OCI-LY7 (cell line): ENCODE measurements at regions not wholly inside any gene's neighbourhood (a gene's known extent, or its start where the extent isn't known, plus 50 kb on each side); places are given as distances from the start of the nearest gene placed in this dataset.

Experiments used
- BruUV-seq: library from RNA; stranded (reverse); fragments of 400-500 nt; replicated peaks from 2 replicates; lab custom pipeline; 2021; lab: Mats Ljungman, UMichigan
- CTCF ChIA-PET: fragments of 300-600 bp; sonication (Branson Sonifier 250); formaldehyde crosslinking; loops from one replicate; lab custom pipeline; 2022; ENCODE audit warnings: antibody characterized with exemption; ENCODE audit not compliant: unreplicated experiment; lab: Charles Lee
- POLR2A ChIA-PET: fragments of 300-600 bp; sonication (Branson Sonifier 250); formaldehyde crosslinking; loops from one replicate; lab custom pipeline; 2022; ENCODE audit warnings: antibody characterized with exemption; lab: Charles Lee
- DNase-seq: peaks from one replicate; pipeline ENCODE4 v3.0.0-alpha.2; 2015; ENCODE audit warnings: low spot score
- H2AFZ ChIP-seq: fragments of 200-600 bp; sonication (generic), shearing (Covaris generic); 2 replicates; pipeline ENCODE4 v1.6.1; 2014; ENCODE audit warnings: mild to moderate bottlenecking, antibody characterized with exemption, low read length, moderate library complexity
- H3K27ac ChIP-seq: fragments of 200-600 bp; sonication (generic); 2 replicates; pipeline ENCODE4 v1.5.1; 2014; ENCODE audit warnings: mixed run types, low read depth, mild to moderate bottlenecking, moderate library complexity, low read length, inconsistent platforms; ENCODE audit not compliant: poor library complexity, severe bottlenecking
- H3K36me3 ChIP-seq: fragments of 200-600 bp; sonication (generic); 2 replicates; pipeline ENCODE4 v1.6.1; 2014; ENCODE audit warnings: mild to moderate bottlenecking, antibody characterized with exemption, low read length, moderate library complexity, mixed read lengths; ENCODE audit not compliant: insufficient read depth
- H3K4me1 ChIP-seq: fragments of 200-600 bp; sonication (generic); 2 replicates; pipeline ENCODE4 v1.5.1; 2014; ENCODE audit warnings: mild to moderate bottlenecking, low read length; ENCODE audit not compliant: insufficient read depth, poor library complexity, severe bottlenecking
- H3K4me2 ChIP-seq: fragments of 200-600 bp; sonication (generic); 2 replicates; pipeline ENCODE4 v1.6.1; 2014; ENCODE audit warnings: mild to moderate bottlenecking, low read length
- H3K4me3 ChIP-seq: fragments of 200-600 bp; sonication (generic); 2 replicates; pipeline ENCODE4 v1.5.1; 2014; ENCODE audit warnings: mild to moderate bottlenecking, low read depth, low read length; ENCODE audit not compliant: poor library complexity, severe bottlenecking
- H3K79me2 ChIP-seq: fragments of 200-600 bp; sonication (generic); 2 replicates; pipeline ENCODE4 v1.6.1; 2016; ENCODE audit warnings: low read depth, mild to moderate bottlenecking, low read length, moderate library complexity, mixed read lengths; ENCODE audit not compliant: insufficient read depth
- H3K9me2 ChIP-seq: fragments of 200-600 bp; sonication (generic); 2 replicates; pipeline ENCODE4 v1.6.1; 2016; ENCODE audit warnings: mild to moderate bottlenecking, low read length, mixed read lengths; ENCODE audit not compliant: insufficient read depth
- H3K9me3 ChIP-seq: fragments of 200-600 bp; sonication (generic); 2 replicates; pipeline ENCODE4 v1.6.1; 2014; ENCODE audit warnings: mild to moderate bottlenecking, mixed run types, low read length, mixed read lengths
- H4K20me1 ChIP-seq: fragments of 200-600 bp; sonication (generic); 2 replicates; pipeline ENCODE4 v1.6.1; 2014; ENCODE audit warnings: mild to moderate bottlenecking, antibody characterized with exemption, low read length, moderate library complexity, mixed read lengths; ENCODE audit not compliant: insufficient read depth
- EZH2phosphoT487 ChIP-seq: fragments of 200-600 bp; sonication (generic); IDR thresholded peaks from 2 replicates; pipeline ENCODE4 v1.6.1; 2018; ENCODE audit warnings: low read depth, borderline replicate concordance, mild to moderate bottlenecking, mixed run types, antibody characterized with exemption, low read length, moderate library complexity, mixed read lengths
- intact Hi-C: fragments of 100-400 bp; cut with micrococcal nuclease; formaldehyde crosslinking; loops from one replicate; pipeline ENCODE4 v1.10.0; 2022; ENCODE audit not compliant: unreplicated experiment
- TF ChIP-seq, protein P1 (sequence below): fragments of 200-600 bp; sonication (generic); conservative IDR thresholded peaks from 2 replicates; pipeline ENCODE4 v1.5.1; 2014; ENCODE audit warnings: mild to moderate bottlenecking, antibody characterized with exemption, low read length, moderate library complexity, mixed read lengths

GRCh38 chr5:143898381-143898780, 86.4 kb downstream of the HMHB1 start:
- Histone ChIP-seq H4K20me1 (no peaks in the 10 kb centered on the region), H3K36me3 (no peaks in the 10 kb centered on the region), H3K4me1 (no peaks in the 10 kb centered on the region), H3K9me2 (no peaks in the 10 kb centered on the region), H3K9me3 (no peaks in the 10 kb centered on the region), H3K4me2 (no peak overlapping the region), H3K27ac (no peak overlapping the region), H3K79me2 (no peaks in the 10 kb centered on the region), H2AFZ (no peak overlapping the region), H3K4me3 (no peak overlapping the region)
- no peak for DNase-seq
- no TSS peak for BruUV-seq
- intact Hi-C loops, result no loop called here
- ChIA-PET POLR2A (interaction anchor here (0.6 kb wide), 1 partner anchor 56 kb away, joined by 5 read pairs; no protein-coding TSS in a partner anchor), CTCF (no interaction called here)
- TF ChIP-seq, protein P1, sequence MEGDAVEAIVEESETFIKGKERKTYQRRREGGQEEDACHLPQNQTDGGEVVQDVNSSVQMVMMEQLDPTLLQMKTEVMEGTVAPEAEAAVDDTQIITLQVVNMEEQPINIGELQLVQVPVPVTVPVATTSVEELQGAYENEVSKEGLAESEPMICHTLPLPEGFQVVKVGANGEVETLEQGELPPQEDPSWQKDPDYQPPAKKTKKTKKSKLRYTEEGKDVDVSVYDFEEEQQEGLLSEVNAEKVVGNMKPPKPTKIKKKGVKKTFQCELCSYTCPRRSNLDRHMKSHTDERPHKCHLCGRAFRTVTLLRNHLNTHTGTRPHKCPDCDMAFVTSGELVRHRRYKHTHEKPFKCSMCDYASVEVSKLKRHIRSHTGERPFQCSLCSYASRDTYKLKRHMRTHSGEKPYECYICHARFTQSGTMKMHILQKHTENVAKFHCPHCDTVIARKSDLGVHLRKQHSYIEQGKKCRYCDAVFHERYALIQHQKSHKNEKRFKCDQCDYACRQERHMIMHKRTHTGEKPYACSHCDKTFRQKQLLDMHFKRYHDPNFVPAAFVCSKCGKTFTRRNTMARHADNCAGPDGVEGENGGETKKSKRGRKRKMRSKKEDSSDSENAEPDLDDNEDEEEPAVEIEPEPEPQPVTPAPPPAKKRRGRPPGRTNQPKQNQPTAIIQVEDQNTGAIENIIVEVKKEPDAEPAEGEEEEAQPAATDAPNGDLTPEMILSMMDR, result no peak
- TF ChIP-seq EZH2phosphoT487, result no peak

GRCh38 chr5:143898916-143899591, 87.1 kb downstream of the HMHB1 start:
- no peak for DNase-seq
- H2AFZ ChIP-seq, result no peak overlapping the region
- no TSS peak for BruUV-seq
- H4K20me1 ChIP-seq, result no peaks in the 10 kb centered on the region
- TF ChIP-seq, protein P1, result no peak
- TF ChIP-seq EZH2phosphoT487, result no peak
- no peaks in the 10 kb centered on the region for H3K4me1 ChIP-seq
- H3K4me3 ChIP-seq, result no peak overlapping the region
- H3K36me3 ChIP-seq, result no peaks in the 10 kb centered on the region
- H3K27ac ChIP-seq, result no peak overlapping the region
- CTCF ChIA-PET, result no interaction called here
- H3K4me2 ChIP-seq, result no peak overlapping the region
- intact Hi-C loops, result no loop called here
- H3K9me3 ChIP-seq, result no peaks in the 10 kb centered on the region
- H3K79me2 ChIP-seq, result no peaks in the 10 kb centered on the region
- no peaks in the 10 kb centered on the region for H3K9me2 ChIP-seq
- POLR2A ChIA-PET, result interaction anchor here (0.6 to 1.3 kb wide), 3 partner anchors 9 to 55 kb away, joined by 3 to 5 read pairs (median 4); no protein-coding TSS in a partner anchor

- Histone ChIP-seq H3K36me3 (no peaks in the 10 kb centered on the region), H3K9me2 (no peaks in the 10 kb centered on the region), H3K4me3 (no peak overlapping the region), H3K4me1 (no peaks in the 10 kb centered on the region), H3K27ac (no peak overlapping the region), H3K4me2 (no peak overlapping the region), H3K9me3 (no peaks in the 10 kb centered on the region), H4K20me1 (no peaks in the 10 kb centered on the region), H2AFZ (no peak overlapping the region), H3K79me2 (no peaks in the 10 kb centered on the region)
- BruUV-seq, result no TSS peak
- intact Hi-C loops, result no loop called here
- ChIA-PET POLR2A (interaction anchor here (0.7 kb wide), 1 partner anchor 36 kb away, joined by 3 read pairs; no protein-coding TSS in a partner anchor), CTCF (no interaction called here)
- TF ChIP-seq EZH2phosphoT487, result no peak
- TF ChIP-seq, protein P1, result no peak
- DNase-seq, result no peak
Measured at GRCh38 chr5:143908959-143909358, 97.0 kb downstream of the HMHB1 start.
